Mesenchymal stem cell (in vitro differentiated cells and primary cell): ENCODE measurements at regions not wholly inside any gene's neighbourhood (a gene's known extent, or its start where the extent isn't known, plus 50 kb on each side); places are given as distances from the start of the nearest gene placed in this dataset.

Experiments
- DNase-seq: peaks from one replicate; pipeline ENCODE4 v3.0.0-alpha.2; 2013
- H2AFZ ChIP-seq: one replicate; pipeline ENCODE4 v1.6.1; 2013; ENCODE audit warnings: low read depth, mild to moderate bottlenecking, control low read depth, inconsistent platforms, low read length, moderate library complexity
- H2AK5ac ChIP-seq: 2 replicates; pipeline ENCODE4 v1.6.1; 2013; ENCODE audit warnings: low read length, moderate library complexity, mild to moderate bottlenecking, inconsistent platforms; ENCODE audit not compliant: severe bottlenecking
- H2BK120ac ChIP-seq: one replicate; pipeline ENCODE4 v1.6.1; 2013; ENCODE audit warnings: low read depth, mild to moderate bottlenecking, inconsistent platforms, low read length, moderate library complexity
- H2BK12ac ChIP-seq, 2 experiments: one replicate each; pipeline ENCODE4 v1.6.1; 2013; ENCODE audit warnings: inconsistent platforms in 2 of 2, low read length in 2 of 2, mild to moderate bottlenecking in 2 of 2, moderate library complexity in 2 of 2, control low read depth in 1 of 2
- H2BK15ac ChIP-seq: one replicate; pipeline ENCODE4 v1.6.1; 2013; ENCODE audit warnings: mild to moderate bottlenecking, low read depth, inconsistent platforms; ENCODE audit not compliant: poor library complexity, severe bottlenecking
- H2BK5ac ChIP-seq: 2 replicates; pipeline ENCODE4 v1.6.1; 2013; ENCODE audit warnings: low read depth, mild to moderate bottlenecking, low read length, control low read depth, inconsistent platforms; ENCODE audit not compliant: poor library complexity, severe bottlenecking
- H3K14ac ChIP-seq, 2 experiments: one replicate each; pipeline ENCODE4 v1.6.1; 2013; ENCODE audit warnings: inconsistent platforms in 2 of 2, low read length in 2 of 2, control low read depth in 1 of 2, mild to moderate bottlenecking in 1 of 2, moderate library complexity in 1 of 2
- H3K18ac ChIP-seq, 2 experiments: one replicate each; pipeline ENCODE4 v1.6.1; 2013; ENCODE audit warnings: inconsistent platforms in 2 of 2, low read length in 2 of 2, control low read depth in 1 of 2, low read depth in 1 of 2, mild to moderate bottlenecking in 1 of 2
- H3K23ac ChIP-seq, 2 experiments: one replicate each; pipeline ENCODE4 v1.6.1; 2013; ENCODE audit warnings: inconsistent platforms in 2 of 2, low read length in 2 of 2, mild to moderate bottlenecking in 2 of 2, moderate library complexity in 2 of 2, control low read depth in 1 of 2
- H3K27ac ChIP-seq: 2 replicates; pipeline ENCODE4 v1.5.1; 2013; ENCODE audit warnings: mild to moderate bottlenecking, moderate library complexity, low read length, control low read depth, inconsistent platforms; ENCODE audit not compliant: poor library complexity, severe bottlenecking
- H3K27me3 ChIP-seq, 2 experiments: 2 replicates each; pipeline versions ENCODE4 v1.6.1 to v1.7.0; 2013; ENCODE audit warnings: low read length in 2 of 2, mild to moderate bottlenecking in 2 of 2, moderate library complexity in 2 of 2, control low read depth in 1 of 2, inconsistent platforms in 1 of 2; ENCODE audit not compliant: control insufficient read depth in 1 of 2, insufficient read depth in 1 of 2
- H3K36me3 ChIP-seq, 2 experiments: 2 replicates each; pipeline versions ENCODE4 v1.6.1 to v1.7.0; 2013; ENCODE audit warnings: low read length in 2 of 2, control low read depth in 1 of 2, inconsistent platforms in 1 of 2, low read depth in 1 of 2, mild to moderate bottlenecking in 1 of 2; ENCODE audit not compliant: insufficient read depth in 2 of 2, control insufficient read depth in 1 of 2
- H3K4ac ChIP-seq, 2 experiments: one replicate each; pipeline ENCODE4 v1.6.1; 2013; ENCODE audit warnings: inconsistent platforms in 2 of 2, low read length in 2 of 2, mild to moderate bottlenecking in 2 of 2, moderate library complexity in 2 of 2, control low read depth in 1 of 2, low read depth in 1 of 2
- H3K4me1 ChIP-seq: 2 replicates; pipeline ENCODE4 v1.6.1; 2013; ENCODE audit warnings: low read depth, low read length, control low read depth; ENCODE audit not compliant: control insufficient read depth, insufficient read depth
- H3K4me2 ChIP-seq: 2 replicates; pipeline ENCODE4 v1.6.1; 2013; ENCODE audit warnings: low read length, mild to moderate bottlenecking, inconsistent platforms; ENCODE audit not compliant: poor library complexity, severe bottlenecking
- H3K4me3 ChIP-seq, 2 experiments: 2 replicates each; pipeline versions ENCODE4 v1.5.1 to v1.7.0; 2013; ENCODE audit warnings: low read length in 2 of 2, mild to moderate bottlenecking in 2 of 2, control low read depth in 1 of 2, low read depth in 1 of 2; ENCODE audit not compliant: insufficient read depth in 1 of 2
- H3K79me1 ChIP-seq: replicated peaks from 2 replicates; pipeline ENCODE4 v1.6.1; 2013; ENCODE audit warnings: mild to moderate bottlenecking, control low read depth, low read length, inconsistent platforms; ENCODE audit not compliant: poor library complexity, severe bottlenecking
- H3K9ac ChIP-seq: 2 replicates; pipeline ENCODE4 v1.7.0; 2013; ENCODE audit warnings: mild to moderate bottlenecking, low read length, moderate library complexity
- H3K9me3 ChIP-seq: 2 replicates; pipeline ENCODE4 v1.7.0; 2013; ENCODE audit warnings: mild to moderate bottlenecking, low read length; ENCODE audit not compliant: control insufficient read depth
- H4K8ac ChIP-seq: one replicate; pipeline ENCODE4 v1.6.1; 2013; ENCODE audit warnings: inconsistent platforms, mild to moderate bottlenecking, low read length, moderate library complexity
- H4K91ac ChIP-seq: one replicate; pipeline ENCODE4 v1.6.1; 2013; ENCODE audit warnings: mild to moderate bottlenecking, low read length, inconsistent platforms
- WGBS: methylation state at CpG from one replicate; pipeline ENCODE4 v1.1.7; 2013; ENCODE audit warnings: mixed read lengths; 5-methylcytosine and 5-hydroxymethylcytosine counted together

GRCh38 chr13:109671919-109672318 is 114.5 kb downstream of the IRS2 start:
- Histone ChIP-seq H2AK5ac (no peak overlapping the region), H3K4me1 (peaks cover 6% of the 10 kb centered on the region), H3K27ac (no peak overlapping the region), H3K27me3 (no peaks in the 10 kb centered on the region), H3K18ac (no peak overlapping the region), H3K9ac (no peak overlapping the region), H2BK12ac (no peak overlapping the region), H2BK15ac (no peak overlapping the region), H3K4me2 (no peak overlapping the region), H3K36me3 (no peaks in the 10 kb centered on the region), H3K9me3 (no peaks in the 10 kb centered on the region), H3K4ac (no peak overlapping the region), H2BK120ac (no peak overlapping the region), H2BK5ac (no peak overlapping the region), H2AFZ (no peak overlapping the region), H3K4me3 (no peak overlapping the region), H4K91ac (no peak overlapping the region), H3K23ac (no peak overlapping the region), H3K79me1 (no peaks in the 10 kb centered on the region), H3K14ac (no peak overlapping the region), H4K8ac (no peak overlapping the region)
- WGBS: 68% methylated on average over 3 of the region's 4 CpGs
- DNase-seq: peak; percentile 24

GRCh38 chr13:109670776-109671175 is 115.6 kb downstream of the IRS2 start:
- Histone ChIP-seq H2AK5ac (no peak overlapping the region), H3K4me2 (no peak overlapping the region), H2BK12ac (no peak overlapping the region), H3K14ac (no peak overlapping the region), H3K4me3 (no peak overlapping the region), H4K8ac (no peak overlapping the region), H3K18ac (no peak overlapping the region), H3K27ac (no peak overlapping the region), H3K9me3 (no peaks in the 10 kb centered on the region), H3K4me1 (peaks cover 8% of the 10 kb centered on the region), H2BK15ac (no peak overlapping the region), H3K27me3 (no peaks in the 10 kb centered on the region), H2BK5ac (no peak overlapping the region), H3K9ac (no peak overlapping the region), H2AFZ (no peak overlapping the region), H4K91ac (no peak overlapping the region), H2BK120ac (no peak overlapping the region), H3K79me1 (no peaks in the 10 kb centered on the region), H3K4ac (no peak overlapping the region), H3K36me3 (no peaks in the 10 kb centered on the region), H3K23ac (no peak overlapping the region)
- no peak for DNase-seq
- WGBS: 96% methylated on average over 5 of the region's 5 CpGs

- Histone ChIP-seq H3K23ac (no peak overlapping the region), H3K27ac (no peak overlapping the region), H3K9me3 (no peaks in the 10 kb centered on the region), H2BK120ac (no peak overlapping the region), H2BK5ac (no peak overlapping the region), H2BK15ac (no peak overlapping the region), H3K27me3 (peaks cover 0 to 4% of the 10 kb centered on the region in 2 experiments), H4K8ac (peak overlapping the region; percentile 35), H4K91ac (no peak overlapping the region), H2AFZ (no peak overlapping the region), H2AK5ac (no peak overlapping the region), H3K36me3 (no peaks in the 10 kb centered on the region), H2BK12ac (peak overlapping the region; percentile 2 to 49), H3K14ac (peak overlapping the region in 1 of 2 experiments; percentile 68), H3K9ac (no peak overlapping the region), H3K4me2 (no peak overlapping the region), H3K79me1 (no peaks in the 10 kb centered on the region), H3K4me1 (peaks cover 8% of the 10 kb centered on the region), H3K4me3 (no peak overlapping the region), H3K4ac (peak overlapping the region in 1 of 2 experiments; percentile 69), H3K18ac (peak overlapping the region in 1 of 2 experiments; percentile 79)
- DNase-seq: no peak
- WGBS: 94% methylated on average over 5 of the region's 5 CpGs
Measured at GRCh38 chr13:109669956-109670355, 116.4 kb downstream of the IRS2 start.

- Histone ChIP-seq H3K4me1 (peaks cover 8% of the 10 kb centered on the region), H3K4me2 (no peak overlapping the region), H3K27me3 (peaks cover 0 to 4% of the 10 kb centered on the region in 2 experiments), H4K91ac (no peak overlapping the region), H2AK5ac (no peak overlapping the region), H3K79me1 (no peaks in the 10 kb centered on the region), H2BK120ac (no peak overlapping the region), H2AFZ (no peak overlapping the region), H3K18ac (peak overlapping the region in 1 of 2 experiments; percentile 52), H3K4me3 (no peak overlapping the region), H3K23ac (no peak overlapping the region), H2BK5ac (no peak overlapping the region), H3K9ac (no peak overlapping the region), H3K36me3 (no peaks in the 10 kb centered on the region), H2BK12ac (peak overlapping the region in 1 of 2 experiments; percentile 0), H3K9me3 (no peaks in the 10 kb centered on the region), H3K14ac (peak overlapping the region in 1 of 2 experiments; percentile 9), H3K4ac (peak overlapping the region in 1 of 2 experiments; percentile 16), H3K27ac (no peak overlapping the region), H2BK15ac (no peak overlapping the region), H4K8ac (no peak overlapping the region)
- no peak for DNase-seq
- WGBS: 89% methylated on average over 8 of the region's 8 CpGs
Measured at GRCh38 chr13:109669234-109669612, 117.2 kb downstream of the IRS2 start.
